ENCODE measurements at regions not wholly inside any gene's neighbourhood (a gene's known extent, or its start where the extent isn't known, plus 50 kb on each side); places are given as distances from the start of the nearest gene placed in this dataset.

GRCh38 chr7:110521357-110521911, 569.5 kb upstream of the LRRN3 start:
- TF ChIP-seq CTCF (conservative IDR thresholded peaks at IDR 0.05; ENCODE audit: low read depth, low read length) (no peak), EZH2phosphoT487 (IDR thresholded peaks at IDR 0.05; ENCODE audit: borderline replicate concordance, low read length) (no peak)

All from PC-3 (cell line).